Panc1 (cell line): ENCODE measurements at regions not wholly inside any gene's neighbourhood (a gene's known extent, or its start where the extent isn't known, plus 50 kb on each side); places are given as distances from the start of the nearest gene placed in this dataset.
"Not testable (repeated sequence)": the region's sequence is repeated elsewhere in the genome, so short reads cannot be mapped to it uniquely, and the experiment has no call there.

Source experiments
- ATAC-seq: fragments of 200-7000 bp; cut with Tn5 transposase; 2 replicates; pipeline ENCODE4 v1.9.1; 2020; ENCODE audit warnings: mild to moderate bottlenecking, moderate library complexity
- BruUV-seq: library from RNA; stranded (reverse); fragments of 400-500 nt; replicated peaks from 2 replicates; lab custom pipeline; 2021; lab: Mats Ljungman, UMichigan
- CTCF ChIA-PET: fragments of 300-600 bp; sonication (Branson Sonifier 250); formaldehyde crosslinking; loops from one replicate; lab custom pipeline; 2022; ENCODE audit warnings: antibody characterized with exemption; lab: Charles Lee
- POLR2A ChIA-PET: fragments of 300-600 bp; sonication (Branson Sonifier 250); formaldehyde crosslinking; loops from one replicate; lab custom pipeline; 2022; ENCODE audit warnings: antibody characterized with exemption; lab: Charles Lee
- DNase-seq: peaks from one replicate; pipeline ENCODE4 v3.0.0-alpha.2; 2010; ENCODE audit warnings: low read depth, low spot score
- H3K27ac ChIP-seq: 2 replicates; pipeline ENCODE4 v1.5.1; 2011; ENCODE audit warnings: mild to moderate bottlenecking, low read length, inconsistent platforms
- H3K27me3 ChIP-seq: fragments of 200-500 bp; sonication (Bioruptor generic); 2 replicates; pipeline ENCODE4 v1.6.0; 2014; ENCODE audit warnings: low read length, inconsistent platforms; ENCODE audit not compliant: control insufficient read depth, insufficient read depth
- H3K36me3 ChIP-seq: fragments of 200-500 bp; sonication (Bioruptor generic); 2 replicates; pipeline ENCODE4 v1.5.1; 2014; ENCODE audit warnings: inconsistent platforms, mild to moderate bottlenecking, low read length, moderate library complexity; ENCODE audit not compliant: control insufficient read depth, insufficient read depth
- H3K4me1 ChIP-seq: 2 replicates; pipeline ENCODE4 v1.5.1; 2011; ENCODE audit warnings: inconsistent platforms, mild to moderate bottlenecking, low read length, moderate library complexity; ENCODE audit not compliant: control insufficient read depth, insufficient read depth
- H3K4me3 ChIP-seq, 2 experiments: 2 replicates each; pipeline ENCODE4 v1.5.1; 2011 to 2012; ENCODE audit warnings: low read depth in 2 of 2, low read length in 2 of 2, mild to moderate bottlenecking in 2 of 2, inconsistent platforms in 1 of 2, moderate library complexity in 1 of 2
- H3K9me3 ChIP-seq: fragments of 200-500 bp; sonication (Bioruptor generic); 2 replicates; pipeline ENCODE4 v1.5.1; 2014; ENCODE audit warnings: low read depth, mild to moderate bottlenecking, inconsistent platforms, low read length, moderate library complexity; ENCODE audit not compliant: control insufficient read depth, insufficient read depth
- POLR2AphosphoS5 ChIP-seq: IDR thresholded peaks from 2 replicates; pipeline ENCODE4 v1.6.1; 2012; ENCODE audit warnings: mild to moderate bottlenecking, low read depth, low read length, moderate library complexity
- SIN3A ChIP-seq: IDR thresholded peaks from 2 replicates; pipeline ENCODE4 v1.6.1; 2012; ENCODE audit warnings: low read depth, mild to moderate bottlenecking, low read length, moderate library complexity, borderline replicate concordance; ENCODE audit not compliant: insufficient read depth
- TCF7L2 ChIP-seq: IDR thresholded peaks from 2 replicates; pipeline ENCODE4 v1.6.1; 2011; ENCODE audit warnings: mild to moderate bottlenecking, low read depth, low read length, inconsistent platforms
- in situ Hi-C: cut with HindIII; loops from 2 replicates; pipeline ENCODE4 v1.10.0; 2016; ENCODE audit warnings: low sequenced_read_pairs, low pct_unique_long_range_greater_than_20kb
- intact Hi-C: fragments of 100-400 bp; cut with micrococcal nuclease; formaldehyde crosslinking; loops from one replicate; pipeline ENCODE4 v1.10.0; 2022; ENCODE audit not compliant: unreplicated experiment
- TF ChIP-seq, protein P1 (sequence below), 2 experiments: IDR thresholded peaks; 2 replicates each; pipeline ENCODE4 v1.6.1; 2011 to 2012; ENCODE audit warnings: low read depth in 2 of 2, control low read depth in 1 of 2, low read length in 1 of 2, mild to moderate bottlenecking in 1 of 2, moderate library complexity in 1 of 2; ENCODE audit not compliant: insufficient read depth in 1 of 2
- TF ChIP-seq, protein P2 (sequence below): fragments of 450-650 bp; IDR thresholded peaks from 2 replicates; pipeline ENCODE4 v1.5.1; 2017; ENCODE audit warnings: mild to moderate bottlenecking

DNA sequence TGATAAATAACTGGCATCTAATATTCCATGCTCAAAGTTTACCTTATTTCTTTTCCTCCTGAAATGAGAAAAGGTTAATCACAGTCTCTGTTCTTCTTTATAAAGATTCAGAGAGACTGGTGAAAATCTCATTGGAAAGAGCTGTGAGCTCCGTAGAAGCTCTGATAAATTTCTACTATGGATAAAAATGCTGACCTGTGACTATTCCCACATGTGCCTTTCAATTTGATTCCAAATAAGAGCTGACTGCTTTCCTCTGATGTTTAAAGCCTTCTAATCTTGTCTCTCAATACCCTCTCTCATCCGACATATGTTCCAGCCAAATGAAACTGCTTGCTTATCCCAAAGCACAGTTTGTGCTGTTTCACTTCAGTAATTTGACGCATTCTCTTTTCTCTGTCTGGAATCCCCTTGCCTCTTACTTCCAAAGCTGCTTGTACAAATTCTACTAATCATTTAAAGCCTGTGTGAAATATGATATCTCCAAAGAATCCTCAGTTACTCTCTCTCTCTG lies 130.1 kb downstream of the RTP4 start:
- CTCF ChIA-PET, result no interaction called here
- H3K36me3 ChIP-seq, result no peaks in the 10 kb centered on the region
- no TSS peak for BruUV-seq
- intact Hi-C loops, result no loop called here
- POLR2A ChIA-PET, result no interaction called here
- no peak overlapping the region for H3K4me3 ChIP-seq
- TF ChIP-seq, protein P1, sequence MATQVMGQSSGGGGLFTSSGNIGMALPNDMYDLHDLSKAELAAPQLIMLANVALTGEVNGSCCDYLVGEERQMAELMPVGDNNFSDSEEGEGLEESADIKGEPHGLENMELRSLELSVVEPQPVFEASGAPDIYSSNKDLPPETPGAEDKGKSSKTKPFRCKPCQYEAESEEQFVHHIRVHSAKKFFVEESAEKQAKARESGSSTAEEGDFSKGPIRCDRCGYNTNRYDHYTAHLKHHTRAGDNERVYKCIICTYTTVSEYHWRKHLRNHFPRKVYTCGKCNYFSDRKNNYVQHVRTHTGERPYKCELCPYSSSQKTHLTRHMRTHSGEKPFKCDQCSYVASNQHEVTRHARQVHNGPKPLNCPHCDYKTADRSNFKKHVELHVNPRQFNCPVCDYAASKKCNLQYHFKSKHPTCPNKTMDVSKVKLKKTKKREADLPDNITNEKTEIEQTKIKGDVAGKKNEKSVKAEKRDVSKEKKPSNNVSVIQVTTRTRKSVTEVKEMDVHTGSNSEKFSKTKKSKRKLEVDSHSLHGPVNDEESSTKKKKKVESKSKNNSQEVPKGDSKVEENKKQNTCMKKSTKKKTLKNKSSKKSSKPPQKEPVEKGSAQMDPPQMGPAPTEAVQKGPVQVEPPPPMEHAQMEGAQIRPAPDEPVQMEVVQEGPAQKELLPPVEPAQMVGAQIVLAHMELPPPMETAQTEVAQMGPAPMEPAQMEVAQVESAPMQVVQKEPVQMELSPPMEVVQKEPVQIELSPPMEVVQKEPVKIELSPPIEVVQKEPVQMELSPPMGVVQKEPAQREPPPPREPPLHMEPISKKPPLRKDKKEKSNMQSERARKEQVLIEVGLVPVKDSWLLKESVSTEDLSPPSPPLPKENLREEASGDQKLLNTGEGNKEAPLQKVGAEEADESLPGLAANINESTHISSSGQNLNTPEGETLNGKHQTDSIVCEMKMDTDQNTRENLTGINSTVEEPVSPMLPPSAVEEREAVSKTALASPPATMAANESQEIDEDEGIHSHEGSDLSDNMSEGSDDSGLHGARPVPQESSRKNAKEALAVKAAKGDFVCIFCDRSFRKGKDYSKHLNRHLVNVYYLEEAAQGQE (IDR thresholded peaks at IDR 0.05; ENCODE audit: insufficient read depth in 1 of 2, low read depth in 2 of 2, low read length in 1 of 2), result no peak
- TF ChIP-seq, protein P2, sequence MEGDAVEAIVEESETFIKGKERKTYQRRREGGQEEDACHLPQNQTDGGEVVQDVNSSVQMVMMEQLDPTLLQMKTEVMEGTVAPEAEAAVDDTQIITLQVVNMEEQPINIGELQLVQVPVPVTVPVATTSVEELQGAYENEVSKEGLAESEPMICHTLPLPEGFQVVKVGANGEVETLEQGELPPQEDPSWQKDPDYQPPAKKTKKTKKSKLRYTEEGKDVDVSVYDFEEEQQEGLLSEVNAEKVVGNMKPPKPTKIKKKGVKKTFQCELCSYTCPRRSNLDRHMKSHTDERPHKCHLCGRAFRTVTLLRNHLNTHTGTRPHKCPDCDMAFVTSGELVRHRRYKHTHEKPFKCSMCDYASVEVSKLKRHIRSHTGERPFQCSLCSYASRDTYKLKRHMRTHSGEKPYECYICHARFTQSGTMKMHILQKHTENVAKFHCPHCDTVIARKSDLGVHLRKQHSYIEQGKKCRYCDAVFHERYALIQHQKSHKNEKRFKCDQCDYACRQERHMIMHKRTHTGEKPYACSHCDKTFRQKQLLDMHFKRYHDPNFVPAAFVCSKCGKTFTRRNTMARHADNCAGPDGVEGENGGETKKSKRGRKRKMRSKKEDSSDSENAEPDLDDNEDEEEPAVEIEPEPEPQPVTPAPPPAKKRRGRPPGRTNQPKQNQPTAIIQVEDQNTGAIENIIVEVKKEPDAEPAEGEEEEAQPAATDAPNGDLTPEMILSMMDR, result no peak
- TF ChIP-seq SIN3A (no peak), POLR2AphosphoS5 (no peak), TCF7L2 (no peak)
- no peak overlapping the region for H3K27ac ChIP-seq
- H3K4me1 ChIP-seq, result no peaks in the 10 kb centered on the region
- no peaks in the 10 kb centered on the region for H3K9me3 ChIP-seq
- no peaks in the 10 kb centered on the region for H3K27me3 ChIP-seq
- in situ Hi-C loops, result no loop called here
- DNase-seq, result no peak
- no peak for ATAC-seq

DNA sequence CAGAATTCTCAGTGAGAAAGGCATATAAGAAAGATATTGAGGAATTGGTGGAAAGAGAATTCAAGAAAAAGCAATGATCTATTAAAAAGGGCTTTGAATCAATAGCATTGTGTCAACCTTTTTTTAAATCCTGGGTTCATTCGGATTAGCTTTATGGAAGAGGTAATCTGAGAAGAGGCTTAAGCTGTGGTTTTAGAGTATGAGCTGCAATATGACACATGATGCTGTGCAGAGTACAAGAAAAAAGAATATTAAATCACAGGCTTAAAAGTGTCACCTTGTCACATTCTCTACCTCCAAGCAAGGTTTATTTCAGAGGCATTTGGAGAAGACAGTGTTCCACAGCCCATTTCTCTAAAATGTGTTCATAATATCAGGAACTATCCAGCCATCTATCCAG lies 128.9 kb downstream of the RTP4 start:
- no peaks in the 10 kb centered on the region for H3K4me1 ChIP-seq
- H3K4me3 ChIP-seq, result no peak overlapping the region
- BruUV-seq, result no TSS peak
- CTCF ChIA-PET, result no interaction called here
- 0 out of 2 replicates have a peak, but pooled peaks cover 4% of the 10 kb centered on the region for H3K9me3 ChIP-seq
- no peaks in the 10 kb centered on the region for H3K27me3 ChIP-seq
- no peak for TF ChIP-seq TCF7L2
- no peak for TF ChIP-seq POLR2AphosphoS5
- TF ChIP-seq, protein P1 (IDR thresholded peaks at IDR 0.05; ENCODE audit: insufficient read depth in 1 of 2, low read depth in 2 of 2, low read length in 1 of 2), result no peak
- TF ChIP-seq, protein P2, result no peak
- no peak for TF ChIP-seq SIN3A
- H3K27ac ChIP-seq, result no peak overlapping the region
- DNase-seq (no peak), ATAC-seq (no peak)
- POLR2A ChIA-PET, result no interaction called here
- no peaks in the 10 kb centered on the region for H3K36me3 ChIP-seq
- in situ Hi-C loops, result no loop called here
- intact Hi-C loops, result no loop called here

DNA sequence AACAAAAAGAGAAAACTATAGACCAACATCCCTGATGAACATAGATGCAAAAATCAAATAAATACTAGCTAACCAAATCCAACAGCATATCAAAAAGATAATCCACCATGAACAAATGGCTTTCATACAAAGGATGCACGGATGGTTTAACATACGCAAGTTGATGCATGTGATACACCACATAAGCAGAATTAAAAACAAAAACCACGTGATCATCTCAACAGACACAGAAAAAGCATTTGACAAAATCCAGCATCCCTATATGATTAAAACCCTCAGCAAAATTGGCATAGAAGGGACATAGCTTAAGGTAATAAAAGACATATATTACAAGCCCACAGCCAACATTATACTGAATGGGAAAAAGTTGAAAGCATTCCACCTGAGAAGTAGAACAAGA lies 125.9 kb downstream of the RTP4 start:
- H3K27me3 ChIP-seq, DNase-seq, H3K4me3 ChIP-seq, intact Hi-C loops, BruUV-seq, H3K9me3 ChIP-seq, ATAC-seq, CTCF ChIA-PET, POLR2A ChIA-PET, in situ Hi-C loops, H3K27ac ChIP-seq, H3K4me1 ChIP-seq, H3K36me3 ChIP-seq: not testable (repeated sequence)
